ENCODE measurements at regions not wholly inside any gene's neighbourhood (a gene's known extent, or its start where the extent isn't known, plus 50 kb on each side); places are given as distances from the start of the nearest gene placed in this dataset.

DNA sequence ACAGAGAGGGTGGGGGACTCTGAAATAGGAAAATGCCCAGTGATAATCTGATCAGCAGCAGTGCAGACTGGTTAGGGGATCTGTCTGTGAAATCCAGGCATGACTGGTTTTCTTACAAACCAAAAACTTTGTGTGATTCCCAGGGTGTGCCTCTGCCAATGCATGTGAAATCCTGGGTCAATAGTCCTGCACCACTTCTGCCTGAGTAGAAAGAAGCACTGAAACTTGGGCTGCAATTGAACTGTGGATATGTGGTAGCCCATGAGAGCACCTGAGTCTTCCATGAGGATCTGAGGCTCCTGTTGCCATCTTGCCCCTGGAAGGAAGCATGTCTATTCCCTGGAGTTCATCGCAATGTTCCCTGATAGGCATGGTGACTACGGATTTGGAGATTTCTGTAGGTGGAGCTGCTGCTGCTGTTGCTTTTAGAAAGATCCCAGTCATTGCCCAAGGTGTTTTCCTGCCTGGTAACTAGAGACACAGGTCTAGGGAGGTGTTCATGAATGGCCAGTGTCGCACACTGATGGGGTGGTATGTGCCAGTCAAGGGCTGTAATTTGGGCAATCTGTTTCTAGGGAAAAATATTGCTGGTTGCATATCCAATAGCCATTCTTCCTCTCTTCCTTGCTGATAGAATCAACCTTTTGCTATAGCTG, 146.7 kb downstream of the CARTPT start:
- no peaks in the 10 kb centered on the region for H3K4me1 ChIP-seq (ENCODE audit: insufficient read depth, low read length)
- H3K9ac ChIP-seq (ENCODE audit: low read depth, low read length) = no peak overlapping the region
- H3K4me3 ChIP-seq (ENCODE audit: low read length) = no peak overlapping the region
- 91% methylated on average over 3 of the region's 3 CpGs for WGBS
- no peak overlapping the region for H3K27ac ChIP-seq (ENCODE audit: low read depth, low read length)
- no peaks in the 10 kb centered on the region for H3K27me3 ChIP-seq (ENCODE audit: insufficient read depth, low read length)
- no peaks in the 10 kb centered on the region for H3K36me3 ChIP-seq (ENCODE audit: insufficient read depth, low read length)
- H3K9me3 ChIP-seq (ENCODE audit: insufficient read depth, low read depth, low read length) = no peaks in the 10 kb centered on the region

DNA sequence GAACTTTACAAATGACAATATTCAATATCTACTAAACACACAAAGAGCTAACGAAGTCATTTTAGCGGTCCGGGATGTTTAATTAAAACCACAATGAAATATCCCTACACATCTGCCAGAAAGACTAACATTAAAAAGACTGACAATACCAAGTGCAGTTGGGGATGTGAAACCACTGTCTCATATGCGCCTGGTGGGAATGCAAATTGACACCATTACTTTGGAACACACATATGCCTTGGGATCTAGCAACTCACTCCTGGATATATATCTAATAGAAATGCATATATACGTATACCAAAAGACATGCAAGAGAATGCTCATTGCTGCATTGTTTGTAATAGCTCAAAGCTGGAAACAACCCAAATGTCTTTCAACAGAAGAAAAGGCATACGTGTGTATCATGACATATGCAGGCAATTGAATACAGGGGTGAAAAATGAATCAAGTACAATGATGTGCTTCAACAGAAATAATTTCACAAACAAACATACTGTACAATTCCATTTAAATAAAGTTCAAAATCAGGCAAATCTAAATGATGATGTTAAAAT, 153.3 kb downstream of the CARTPT start:
- H3K4me1 ChIP-seq (ENCODE audit: insufficient read depth, low read length) = no peaks in the 10 kb centered on the region
- H3K9ac ChIP-seq (ENCODE audit: low read depth, low read length) = no peak overlapping the region
- H3K9me3 ChIP-seq (ENCODE audit: insufficient read depth, low read depth, low read length) = no peaks in the 10 kb centered on the region
- WGBS = 79% methylated on average over 6 of the region's 6 CpGs
- H3K36me3 ChIP-seq (ENCODE audit: insufficient read depth, low read length) = no peaks in the 10 kb centered on the region
- H3K27ac ChIP-seq (ENCODE audit: low read depth, low read length) = no peak overlapping the region
- no peak overlapping the region for H3K4me3 ChIP-seq (ENCODE audit: low read length)
- no peaks in the 10 kb centered on the region for H3K27me3 ChIP-seq (ENCODE audit: insufficient read depth, low read length)

- H3K4me1 ChIP-seq (ENCODE audit: insufficient read depth, low read length) = no peaks in the 10 kb centered on the region
- no peak overlapping the region for H3K27ac ChIP-seq (ENCODE audit: low read depth, low read length)
- no peak overlapping the region for H3K9ac ChIP-seq (ENCODE audit: low read depth, low read length)
Measured at GRCh38 chr5:71873191-71873591, 154.1 kb downstream of the CARTPT start.

GRCh38 chr5:71874521-71874920, 155.4 kb downstream of the CARTPT start:
- WGBS = 43% methylated on average over 2 of the region's 2 CpGs
- H3K36me3 ChIP-seq (ENCODE audit: insufficient read depth, low read length) = no peaks in the 10 kb centered on the region
- H3K9ac ChIP-seq (ENCODE audit: low read depth, low read length) = no peak overlapping the region
- no peak overlapping the region for H3K4me3 ChIP-seq (ENCODE audit: low read length)
- no peaks in the 10 kb centered on the region for H3K27me3 ChIP-seq (ENCODE audit: insufficient read depth, low read length)
- H3K9me3 ChIP-seq (ENCODE audit: insufficient read depth, low read depth, low read length) = no peaks in the 10 kb centered on the region
- no peaks in the 10 kb centered on the region for H3K4me1 ChIP-seq (ENCODE audit: insufficient read depth, low read length)
- no peak overlapping the region for H3K27ac ChIP-seq (ENCODE audit: low read depth, low read length)

More at GRCh38 chr5:71873191-71873591, 154.1 kb downstream of the CARTPT start:
- 79% methylated on average over 1 of the region's 1 CpG for WGBS
- no peak overlapping the region for H3K4me3 ChIP-seq (ENCODE audit: low read length)
- H3K27me3 ChIP-seq (ENCODE audit: insufficient read depth, low read length) = no peaks in the 10 kb centered on the region
- H3K9me3 ChIP-seq (ENCODE audit: insufficient read depth, low read depth, low read length) = no peaks in the 10 kb centered on the region
- H3K36me3 ChIP-seq (ENCODE audit: insufficient read depth, low read length) = no peaks in the 10 kb centered on the region

GRCh38 chr5:71877511-71877910, 158.4 kb downstream of the CARTPT start:
- WGBS = 88% methylated on average over 1 of the region's 1 CpG
- H3K4me1 ChIP-seq (ENCODE audit: insufficient read depth, low read length) = no peaks in the 10 kb centered on the region
- no peaks in the 10 kb centered on the region for H3K9me3 ChIP-seq (ENCODE audit: insufficient read depth, low read depth, low read length)
- no peak overlapping the region for H3K27ac ChIP-seq (ENCODE audit: low read depth, low read length)
- H3K4me3 ChIP-seq (ENCODE audit: low read length) = no peak overlapping the region
- H3K36me3 ChIP-seq (ENCODE audit: insufficient read depth, low read length) = no peaks in the 10 kb centered on the region
- H3K27me3 ChIP-seq (ENCODE audit: insufficient read depth, low read length) = no peaks in the 10 kb centered on the region
- no peak overlapping the region for H3K9ac ChIP-seq (ENCODE audit: low read depth, low read length)

DNA sequence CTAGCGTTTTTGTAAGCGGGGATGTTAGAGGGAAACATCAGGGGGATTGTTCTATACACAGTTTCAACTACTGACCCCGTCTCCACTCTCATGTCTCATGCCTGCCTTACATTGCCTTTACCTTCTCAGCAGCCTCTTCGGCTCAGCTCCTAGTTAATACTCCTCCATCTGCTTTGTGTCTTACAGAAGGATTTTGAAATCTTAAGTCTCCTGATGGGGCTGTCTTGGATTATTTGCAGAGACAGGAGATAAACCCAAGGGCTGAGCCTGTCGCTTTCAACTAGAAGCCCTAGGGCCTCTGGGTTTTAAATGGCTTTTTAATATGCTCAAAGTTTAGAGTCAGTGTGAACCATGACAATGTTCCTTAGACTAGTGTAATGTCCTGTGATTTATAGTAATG, 161.5 kb downstream of the CARTPT start:
- Histone ChIP-seq H3K4me1 (ENCODE audit: insufficient read depth, low read length) (no peaks in the 10 kb centered on the region), H3K9me3 (ENCODE audit: insufficient read depth, low read depth, low read length) (no peaks in the 10 kb centered on the region; the same call in 1 of the 2 replicates), H3K36me3 (ENCODE audit: insufficient read depth, low read length) (no peaks in the 10 kb centered on the region), H3K9ac (ENCODE audit: low read depth, low read length) (no peak overlapping the region), H3K4me3 (ENCODE audit: low read length) (no peak overlapping the region), H3K27me3 (ENCODE audit: insufficient read depth, low read length) (no peaks in the 10 kb centered on the region), H3K27ac (ENCODE audit: low read depth, low read length) (no peak overlapping the region)
- WGBS = 89% methylated on average over 5 of the region's 5 CpGs

DNA sequence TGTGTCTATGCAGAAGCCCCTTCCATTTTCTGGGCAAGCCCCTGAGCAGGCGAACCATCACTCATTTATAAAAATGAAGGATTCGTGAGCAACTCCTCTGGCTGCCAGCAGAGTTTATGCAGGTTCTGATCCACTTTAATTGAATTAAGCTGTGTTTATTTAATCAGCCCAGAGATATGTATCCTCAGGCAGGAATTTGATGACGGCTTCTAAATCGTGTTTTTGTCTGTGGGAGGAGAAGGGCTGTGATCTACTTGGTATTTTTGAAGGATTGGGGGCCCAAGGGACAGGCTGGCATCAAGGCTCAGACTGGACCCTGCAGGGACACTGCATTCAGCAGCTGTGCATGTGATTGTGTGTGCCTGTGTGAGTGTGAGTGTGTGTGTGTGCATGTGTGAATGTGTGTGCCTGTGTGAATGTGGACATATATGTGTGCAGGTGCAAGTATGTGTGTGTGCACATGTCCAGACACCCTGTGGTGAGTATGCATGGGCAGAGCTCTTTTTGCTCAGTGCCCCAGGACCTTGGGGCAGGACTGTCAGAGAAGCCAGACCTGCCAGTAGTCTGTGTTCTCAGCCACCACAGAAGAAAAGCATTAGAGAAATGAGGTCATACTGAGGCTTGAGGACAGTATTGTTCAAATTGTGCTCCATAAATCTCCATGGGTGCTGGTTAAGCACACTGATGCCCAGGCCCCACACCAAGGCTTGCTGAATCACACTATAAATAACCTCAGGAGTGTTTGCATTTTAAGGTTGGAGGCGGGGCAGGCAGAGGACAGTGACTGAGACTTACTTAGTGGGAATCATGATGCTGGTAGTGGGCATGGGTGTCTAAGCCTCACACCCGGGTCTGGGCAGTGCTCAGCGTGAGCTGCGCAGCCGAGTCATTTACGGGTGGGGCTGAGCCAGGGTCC, 164.0 kb downstream of the CARTPT start:
- WGBS = 93% methylated on average over 10 of the region's 10 CpGs
- no peaks in the 10 kb centered on the region for H3K27me3 ChIP-seq (ENCODE audit: insufficient read depth, low read length)
- H3K9ac ChIP-seq (ENCODE audit: low read depth, low read length) = no peak overlapping the region
- no peak overlapping the region for H3K4me3 ChIP-seq (ENCODE audit: low read length)
- no peaks in the 10 kb centered on the region for H3K4me1 ChIP-seq (ENCODE audit: insufficient read depth, low read length)
- H3K36me3 ChIP-seq (ENCODE audit: insufficient read depth, low read length) = no peaks in the 10 kb centered on the region
- no peaks in the 10 kb centered on the region; the same call in 1 of the 2 replicates for H3K9me3 ChIP-seq (ENCODE audit: insufficient read depth, low read depth, low read length)
- no peak overlapping the region for H3K27ac ChIP-seq (ENCODE audit: low read depth, low read length)

DNA sequence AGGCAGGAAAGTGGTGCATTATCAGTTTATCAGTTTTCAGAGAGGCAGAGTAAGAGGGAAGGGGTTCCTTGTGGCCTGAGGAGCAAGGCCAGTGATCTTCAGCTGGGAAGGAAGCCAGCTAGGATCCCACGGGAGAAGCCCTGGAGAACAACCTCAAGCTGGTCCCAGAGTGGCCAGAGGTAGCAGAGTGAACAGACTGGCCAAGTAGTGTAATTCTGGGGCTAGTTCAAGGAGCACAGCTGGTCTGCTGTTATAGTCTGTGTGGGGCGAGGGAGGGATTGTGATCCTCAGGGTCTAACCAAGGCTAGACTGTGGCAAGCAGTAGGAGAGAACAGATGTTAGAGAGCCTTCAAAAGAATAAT, 164.6 kb downstream of the CARTPT start:
- no peaks in the 10 kb centered on the region; the same call in 1 of the 2 replicates for H3K9me3 ChIP-seq (ENCODE audit: insufficient read depth, low read depth, low read length)
- H3K27me3 ChIP-seq (ENCODE audit: insufficient read depth, low read length) = no peaks in the 10 kb centered on the region
- no peak overlapping the region for H3K9ac ChIP-seq (ENCODE audit: low read depth, low read length)
- WGBS = 93% methylated on average over 2 of the region's 2 CpGs
- H3K36me3 ChIP-seq (ENCODE audit: insufficient read depth, low read length) = no peaks in the 10 kb centered on the region
- H3K4me1 ChIP-seq (ENCODE audit: insufficient read depth, low read length) = no peaks in the 10 kb centered on the region
- H3K27ac ChIP-seq (ENCODE audit: low read depth, low read length) = no peak overlapping the region
- no peak overlapping the region for H3K4me3 ChIP-seq (ENCODE audit: low read length)

DNA sequence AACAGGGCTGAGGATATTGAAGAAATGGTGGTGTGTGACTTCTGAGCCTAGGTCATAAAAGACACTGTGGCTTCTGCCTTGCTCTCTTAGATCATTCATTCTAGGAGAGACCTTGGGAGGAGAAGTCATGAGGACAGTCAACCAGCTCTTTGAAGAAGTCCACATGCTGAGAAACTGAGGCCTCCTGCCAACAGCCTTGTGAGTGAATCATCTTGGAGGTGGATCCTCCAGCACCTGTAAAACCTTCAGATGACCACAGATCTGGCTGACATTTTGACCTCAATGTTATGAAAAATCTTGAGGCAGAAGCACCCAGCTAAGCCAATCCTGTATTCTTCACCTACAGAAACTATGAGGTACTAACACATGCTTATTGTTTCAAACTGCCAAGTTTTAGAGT, 165.9 kb downstream of the CARTPT start:
- no peak overlapping the region for H3K27ac ChIP-seq (ENCODE audit: low read depth, low read length)
- H3K4me1 ChIP-seq (ENCODE audit: insufficient read depth, low read length) = no peaks in the 10 kb centered on the region
- no peaks in the 10 kb centered on the region for H3K27me3 ChIP-seq (ENCODE audit: insufficient read depth, low read length)
- H3K9ac ChIP-seq (ENCODE audit: low read depth, low read length) = no peak overlapping the region
- no peaks in the 10 kb centered on the region for H3K36me3 ChIP-seq (ENCODE audit: insufficient read depth, low read length)
- no peaks in the 10 kb centered on the region; the same call in 1 of the 2 replicates for H3K9me3 ChIP-seq (ENCODE audit: insufficient read depth, low read depth, low read length)
- H3K4me3 ChIP-seq (ENCODE audit: low read length) = no peak overlapping the region

DNA sequence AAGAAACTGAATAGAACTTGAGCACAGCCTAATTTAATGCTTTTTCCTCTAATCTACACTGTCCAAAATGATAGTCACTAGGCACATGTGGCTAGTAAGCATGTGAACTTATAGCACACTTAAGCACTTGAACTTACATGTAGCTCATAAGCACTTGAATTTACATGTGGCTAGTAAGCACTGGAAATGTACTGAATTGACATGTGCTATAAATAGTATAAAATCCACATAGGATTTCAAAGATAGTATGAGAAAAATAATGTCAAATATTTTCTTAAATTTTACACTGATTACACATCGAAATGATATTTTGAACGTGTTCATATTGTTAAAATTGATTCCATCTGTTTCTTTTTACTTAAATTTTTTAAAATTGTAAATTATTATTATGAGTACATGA, 167.3 kb downstream of the CARTPT start:
- Histone ChIP-seq H3K27ac (ENCODE audit: low read depth, low read length) (no peak overlapping the region), H3K9ac (ENCODE audit: low read depth, low read length) (no peak overlapping the region), H3K27me3 (ENCODE audit: insufficient read depth, low read length) (no peaks in the 10 kb centered on the region), H3K4me3 (ENCODE audit: low read length) (no peak overlapping the region), H3K4me1 (ENCODE audit: insufficient read depth, low read length) (no peaks in the 10 kb centered on the region), H3K36me3 (ENCODE audit: insufficient read depth, low read length) (no peaks in the 10 kb centered on the region), H3K9me3 (ENCODE audit: insufficient read depth, low read depth, low read length) (no peaks in the 10 kb centered on the region; the same call in 1 of the 2 replicates)
- no CpG with 5 or more reads among the region's 2 CpGs for WGBS

DNA sequence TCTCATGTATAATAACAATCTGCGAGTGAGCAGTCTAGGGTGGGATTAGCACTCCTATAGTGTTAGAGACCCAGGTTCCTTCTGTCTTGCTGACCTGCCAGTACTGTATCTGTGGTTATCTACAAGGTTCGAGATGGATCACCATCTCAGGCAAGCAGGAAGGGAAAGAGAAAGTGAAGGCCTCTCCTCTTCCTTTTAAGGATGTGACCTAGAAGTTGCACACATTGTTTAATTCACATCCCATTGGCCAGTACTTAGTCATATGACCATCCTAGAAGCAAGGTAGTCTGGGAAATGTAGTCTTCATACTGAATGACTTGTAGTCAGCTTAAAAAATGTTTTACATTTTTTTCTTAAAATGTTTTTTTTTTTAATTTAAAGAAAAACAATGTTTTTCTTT, 168.6 kb downstream of the CARTPT start:
- no peak overlapping the region for H3K4me3 ChIP-seq (ENCODE audit: low read length)
- 79% methylated on average over 2 of the region's 2 CpGs for WGBS
- no peaks in the 10 kb centered on the region for H3K36me3 ChIP-seq (ENCODE audit: insufficient read depth, low read length)
- H3K9ac ChIP-seq (ENCODE audit: low read depth, low read length) = no peak overlapping the region
- peaks cover 9% of the 10 kb centered on the region for H3K4me1 ChIP-seq (ENCODE audit: insufficient read depth, low read length)
- H3K27ac ChIP-seq (ENCODE audit: low read depth, low read length) = no peak overlapping the region
- H3K9me3 ChIP-seq (ENCODE audit: insufficient read depth, low read depth, low read length) = no peaks in the 10 kb centered on the region; the same call in 1 of the 2 replicates
- H3K27me3 ChIP-seq (ENCODE audit: insufficient read depth, low read length) = no peaks in the 10 kb centered on the region
